ENCODE measurements at regions not wholly inside any gene's neighbourhood (a gene's known extent, or its start where the extent isn't known, plus 50 kb on each side); places are given as distances from the start of the nearest gene placed in this dataset.

DNA sequence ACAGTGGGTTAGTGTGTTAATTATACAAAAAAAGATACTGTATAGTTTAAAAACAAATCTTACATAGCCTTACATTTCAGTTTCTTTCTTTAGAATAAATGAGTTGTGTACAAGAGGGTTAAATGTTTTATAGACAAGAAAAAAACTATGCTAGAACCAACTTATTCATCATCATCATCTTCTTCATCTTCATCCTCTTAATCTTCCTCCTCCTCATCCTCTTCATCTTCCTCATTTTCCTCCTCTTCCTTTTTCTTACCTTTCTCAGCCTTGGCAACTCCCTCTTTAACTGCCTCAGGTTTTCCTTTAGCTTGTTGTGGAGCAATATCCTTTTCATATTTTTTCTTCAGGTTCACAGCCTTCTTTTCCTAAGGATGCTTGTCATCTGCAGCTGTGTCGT is 53.7 kb downstream of the RPS12 start:
- DNase-seq: no peak

DNA sequence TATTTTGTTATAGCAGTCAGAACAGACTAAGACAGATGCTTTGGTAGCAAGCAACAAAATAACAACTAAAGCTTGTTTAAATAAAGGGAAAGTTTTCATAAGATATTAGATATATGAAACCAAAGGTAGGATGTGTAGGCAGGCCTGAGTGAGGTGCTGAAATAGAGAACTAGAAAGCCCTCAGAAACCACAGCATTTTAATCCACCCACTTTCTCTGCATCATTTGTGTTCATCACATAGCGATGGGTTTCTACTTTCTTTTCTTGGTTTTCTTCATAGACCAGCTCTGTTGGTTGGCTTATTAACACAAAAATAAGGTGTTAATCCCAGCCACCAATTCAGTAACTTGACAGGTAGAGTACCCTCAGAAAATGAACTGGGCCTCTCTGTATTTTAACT is 58.6 kb downstream of the RPS12 start:
- DNase-seq: no peak

DNA sequence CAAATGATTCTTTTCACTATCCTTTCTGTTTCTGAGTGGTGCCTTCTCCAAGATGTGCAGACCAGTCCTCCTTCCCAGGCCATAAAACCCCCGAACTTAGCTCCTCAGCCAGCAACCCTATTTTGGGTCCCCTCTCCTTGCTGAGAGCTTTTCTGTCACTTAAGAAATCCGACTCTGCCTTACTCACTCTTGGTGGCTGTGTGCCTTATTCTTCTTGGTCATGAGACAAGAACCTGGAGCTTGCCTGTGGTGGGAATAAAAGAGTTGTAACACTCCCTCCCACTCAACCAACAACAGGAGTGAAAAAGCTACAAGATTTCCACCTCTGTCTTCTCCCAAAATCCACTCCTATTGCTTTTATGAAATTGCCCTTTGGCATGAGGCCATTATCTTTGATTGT is 62.6 kb downstream of the RPS12 start:
- DNase-seq: no peak

DNA sequence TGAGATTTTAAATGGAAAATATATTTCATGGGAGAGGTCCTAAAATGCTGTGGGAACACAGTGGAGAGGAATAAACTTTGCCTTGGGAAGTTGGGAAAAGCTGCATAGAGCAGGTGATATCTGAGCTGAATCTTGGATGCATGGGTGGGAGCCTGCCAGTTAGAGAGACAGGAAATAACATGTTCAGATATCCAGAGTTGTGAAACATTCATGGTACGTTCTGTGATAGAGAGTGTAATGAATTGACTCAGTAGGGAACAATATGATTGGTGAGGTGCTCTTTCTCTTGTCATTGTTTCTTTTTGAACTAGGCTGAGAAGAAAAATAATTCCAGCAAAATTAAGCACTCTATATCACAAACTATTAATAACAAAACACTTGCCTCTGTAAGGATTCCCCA is 72.8 kb downstream of the RPS12 start:
- DNase-seq: no peak

DNA sequence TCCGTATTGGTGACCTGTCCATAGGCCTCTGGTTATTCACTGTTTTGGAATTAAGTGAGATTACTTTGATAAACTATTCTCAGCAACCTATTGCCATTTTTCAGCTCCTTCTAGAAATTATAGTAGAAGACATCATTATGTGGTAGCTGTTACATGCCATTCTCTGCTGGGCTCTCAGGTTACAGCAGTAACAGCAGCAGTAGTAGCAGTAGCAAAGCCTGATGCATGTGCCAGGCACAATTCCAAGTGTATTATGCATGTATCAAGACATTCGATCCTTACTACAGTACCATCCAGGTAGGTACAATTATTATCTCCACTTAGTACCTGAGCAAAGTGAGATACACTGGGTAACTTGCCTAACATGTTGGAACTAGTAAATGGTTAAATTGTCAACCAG is 74.3 kb downstream of the RPS12 start:
- DNase-seq: no peak

DNA sequence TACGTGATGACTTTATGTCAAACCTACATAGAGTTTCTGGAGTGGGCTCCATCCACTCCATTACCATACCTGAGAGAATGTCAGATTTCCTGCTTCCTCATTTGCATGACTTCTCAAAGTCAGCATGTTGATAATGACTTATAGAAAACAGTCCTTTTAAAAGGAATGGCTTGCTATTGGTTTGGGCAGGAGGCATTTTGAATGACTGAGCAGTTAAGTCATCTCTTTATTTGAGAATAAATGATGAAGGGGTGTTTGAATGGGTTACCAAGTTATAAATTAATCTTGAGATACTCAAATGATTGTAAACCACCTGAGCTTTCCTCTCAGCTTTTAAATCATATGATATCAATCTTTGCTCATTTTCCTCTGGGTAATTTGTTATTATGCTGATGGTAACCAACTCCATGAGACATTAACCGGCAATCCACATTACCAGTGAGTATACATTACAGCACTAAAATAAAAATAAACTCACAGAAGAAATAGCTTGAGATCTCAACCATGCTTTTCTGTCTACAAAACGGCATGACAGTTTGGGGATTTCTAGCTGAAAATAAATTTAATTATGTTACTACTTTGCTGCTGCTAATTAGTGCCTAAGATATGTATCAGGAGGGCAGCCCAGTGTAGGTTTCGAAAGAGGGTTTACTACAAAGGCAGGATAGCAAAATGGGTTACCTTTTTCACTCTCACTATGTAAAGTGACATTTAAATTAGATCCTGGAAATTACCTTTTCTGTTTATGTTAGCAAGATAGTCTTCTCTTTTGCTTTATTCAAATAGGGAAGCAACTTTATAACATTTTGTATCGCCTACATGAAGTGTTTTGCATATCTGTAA is 78.8 kb downstream of the RPS12 start:
- no peak for DNase-seq

DNA sequence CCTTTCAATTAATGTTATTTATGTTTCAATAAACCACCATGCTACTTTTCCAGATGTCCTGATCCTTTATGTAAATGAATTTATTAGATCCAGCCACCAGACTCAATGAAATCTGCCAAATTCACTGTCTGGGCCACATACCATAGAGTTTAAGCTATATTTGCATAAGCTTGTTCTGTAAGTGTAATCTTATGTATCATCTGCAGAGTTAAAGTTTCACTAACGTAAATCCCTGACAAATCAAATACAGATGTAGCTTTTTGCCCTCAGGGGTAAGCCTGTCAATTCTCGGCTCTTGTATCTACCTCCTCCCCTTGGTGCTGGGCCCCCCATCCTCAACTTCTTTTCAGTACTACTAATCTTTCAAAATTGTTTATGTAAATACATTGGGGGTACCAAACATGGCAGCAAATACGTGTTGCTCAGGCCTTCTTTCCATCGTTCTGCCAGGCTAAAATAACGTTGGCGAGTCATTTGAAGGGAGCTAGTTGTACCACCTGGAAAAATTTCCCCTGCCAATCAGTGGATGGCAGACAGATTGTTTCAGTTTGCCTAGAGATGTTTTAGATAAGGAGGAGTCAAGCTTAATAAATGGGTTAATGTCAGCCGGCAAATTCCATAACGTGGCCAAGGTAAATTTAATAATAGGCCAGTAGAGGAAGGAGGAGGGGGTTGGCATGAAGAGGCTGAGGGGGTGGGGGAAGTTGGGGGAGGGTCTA is 79.6 kb downstream of the RPS12 start:
- DNase-seq: no peak

DNA sequence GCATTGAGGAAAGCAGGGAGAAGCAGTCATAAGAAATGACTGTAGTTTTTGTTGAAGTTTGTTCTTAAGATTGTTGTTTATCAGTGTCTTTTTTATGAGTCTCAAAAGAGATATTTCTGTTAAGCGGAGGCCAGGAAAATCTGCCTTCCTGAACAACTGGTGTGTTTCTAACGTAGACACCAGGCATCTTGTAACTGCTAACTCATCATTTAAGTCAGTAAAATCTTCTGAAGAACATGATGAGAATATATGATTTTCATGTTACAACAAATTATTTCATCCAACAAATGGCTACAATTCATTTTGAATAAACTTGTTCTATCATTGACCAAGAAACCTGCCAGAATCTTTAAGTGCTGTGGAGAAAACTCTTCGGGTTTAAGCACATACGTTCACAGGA is 84.0 kb downstream of the RPS12 start:
- no peak for DNase-seq

DNA sequence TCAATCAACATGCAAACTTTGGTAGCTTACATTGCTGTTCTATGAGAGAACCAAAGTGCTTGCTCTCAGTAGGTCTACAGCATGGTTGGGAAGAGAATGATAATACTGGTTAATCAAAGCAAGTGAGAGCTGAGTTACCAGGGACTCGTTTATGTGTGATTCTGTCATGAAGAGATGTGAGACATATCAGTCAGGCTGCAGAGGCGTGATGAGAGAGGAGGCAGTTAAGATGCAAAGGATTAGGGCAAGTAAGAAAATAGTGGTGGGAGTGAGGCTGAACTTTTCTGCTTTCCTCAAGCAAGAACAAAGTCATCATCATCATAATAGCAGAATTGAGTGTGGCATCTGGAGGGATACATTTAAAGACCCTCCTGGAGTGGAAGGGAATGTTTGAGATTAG is 86.5 kb downstream of the RPS12 start:
- DNase-seq: no peak

DNA sequence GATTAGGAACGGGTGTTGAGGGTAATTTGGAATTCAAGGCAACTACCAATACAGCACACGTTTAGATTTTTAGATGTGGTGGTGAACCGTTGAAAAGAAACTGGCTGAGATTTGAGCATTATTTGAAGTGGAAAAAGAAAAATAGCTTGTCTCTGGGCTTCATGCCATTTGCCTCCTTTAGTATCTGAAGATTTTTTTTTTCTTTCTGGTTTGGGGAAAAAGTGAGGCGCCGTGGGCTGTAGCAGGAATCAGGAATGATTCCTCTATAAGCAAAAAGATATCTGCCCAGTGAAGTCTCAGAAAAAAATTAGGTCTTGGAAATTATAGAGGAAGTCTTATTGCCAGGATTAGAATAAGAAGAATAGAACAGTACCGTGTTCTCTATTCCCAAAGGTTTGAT is 88.5 kb downstream of the RPS12 start:
- no peak for DNase-seq

DNA sequence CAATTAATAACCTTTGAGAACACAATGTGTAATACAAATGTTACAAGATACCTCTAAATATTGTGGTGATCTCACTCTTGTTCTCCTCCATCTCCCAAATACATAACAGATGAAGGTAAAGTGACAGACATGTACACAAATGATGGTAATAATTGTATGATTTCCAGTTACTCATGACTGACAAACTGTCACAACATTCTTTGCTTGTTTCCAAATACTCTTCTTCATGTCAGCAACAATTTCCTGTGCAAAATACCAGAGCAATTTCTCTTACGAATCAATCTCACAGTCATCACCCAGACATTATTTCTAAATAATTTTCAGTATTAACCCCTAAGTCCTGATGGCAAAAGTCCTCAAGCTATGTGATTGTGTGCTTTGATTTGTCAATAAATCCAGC is 92.9 kb downstream of the RPS12 start:
- no peak for DNase-seq

DNA sequence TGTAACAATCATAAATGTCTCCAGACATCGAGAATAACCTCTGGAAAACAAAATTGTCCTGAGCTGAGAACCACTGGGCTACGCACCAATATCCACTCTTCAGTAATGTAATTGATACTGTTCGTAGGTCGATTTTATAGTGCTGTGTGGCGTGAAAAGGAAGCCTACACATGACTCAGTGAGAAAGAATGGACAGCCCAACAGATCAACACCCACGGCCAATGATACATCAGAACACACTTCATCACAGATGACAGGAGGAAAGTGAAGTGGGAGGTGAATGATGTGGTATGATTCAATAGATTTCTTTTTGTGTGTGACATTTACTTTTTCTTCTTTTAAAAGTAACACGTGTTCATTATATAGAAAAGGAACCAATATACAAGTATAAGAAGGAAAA is 93.5 kb downstream of the RPS12 start:
- DNase-seq: no peak

DNA sequence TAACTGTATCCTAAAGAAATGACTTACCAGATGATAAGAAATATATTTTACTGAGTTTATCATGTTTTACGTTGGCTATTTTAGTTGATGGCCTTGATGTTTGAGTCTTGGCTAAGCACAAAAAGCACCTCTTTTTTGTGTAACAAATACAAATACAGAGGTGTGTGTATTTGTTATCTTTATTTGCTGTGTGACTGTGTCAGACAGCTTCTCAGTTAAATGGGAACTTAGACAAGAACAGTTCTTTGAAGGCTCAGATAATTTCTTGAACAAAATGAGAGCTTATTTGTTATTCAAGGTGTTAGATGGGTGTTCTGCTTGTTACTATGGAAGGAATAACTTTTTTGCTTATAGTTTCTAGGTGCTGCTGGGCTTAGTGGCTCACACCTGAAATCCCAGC is 95.4 kb downstream of the RPS12 start:
- no peak for DNase-seq

DNA sequence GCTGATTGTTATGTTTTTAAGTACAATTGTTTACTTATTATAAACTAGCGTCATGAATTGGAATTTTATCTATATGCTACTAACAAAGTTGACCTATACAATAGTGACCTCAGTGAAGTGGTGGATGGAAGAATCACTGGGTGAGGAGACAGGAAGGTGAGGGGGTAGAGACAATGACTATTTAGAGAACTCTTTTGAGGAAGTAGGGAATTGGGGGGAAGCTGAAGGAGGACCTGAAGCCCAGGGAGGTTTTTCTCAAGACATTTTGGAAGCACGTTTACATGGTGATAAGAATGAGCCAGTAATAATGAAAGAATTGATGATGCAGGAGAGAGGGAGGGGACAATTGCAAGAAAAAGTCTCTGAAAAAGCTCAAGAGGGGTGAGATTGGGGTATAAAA is 96.4 kb downstream of the RPS12 start:
- no peak for DNase-seq

DNA sequence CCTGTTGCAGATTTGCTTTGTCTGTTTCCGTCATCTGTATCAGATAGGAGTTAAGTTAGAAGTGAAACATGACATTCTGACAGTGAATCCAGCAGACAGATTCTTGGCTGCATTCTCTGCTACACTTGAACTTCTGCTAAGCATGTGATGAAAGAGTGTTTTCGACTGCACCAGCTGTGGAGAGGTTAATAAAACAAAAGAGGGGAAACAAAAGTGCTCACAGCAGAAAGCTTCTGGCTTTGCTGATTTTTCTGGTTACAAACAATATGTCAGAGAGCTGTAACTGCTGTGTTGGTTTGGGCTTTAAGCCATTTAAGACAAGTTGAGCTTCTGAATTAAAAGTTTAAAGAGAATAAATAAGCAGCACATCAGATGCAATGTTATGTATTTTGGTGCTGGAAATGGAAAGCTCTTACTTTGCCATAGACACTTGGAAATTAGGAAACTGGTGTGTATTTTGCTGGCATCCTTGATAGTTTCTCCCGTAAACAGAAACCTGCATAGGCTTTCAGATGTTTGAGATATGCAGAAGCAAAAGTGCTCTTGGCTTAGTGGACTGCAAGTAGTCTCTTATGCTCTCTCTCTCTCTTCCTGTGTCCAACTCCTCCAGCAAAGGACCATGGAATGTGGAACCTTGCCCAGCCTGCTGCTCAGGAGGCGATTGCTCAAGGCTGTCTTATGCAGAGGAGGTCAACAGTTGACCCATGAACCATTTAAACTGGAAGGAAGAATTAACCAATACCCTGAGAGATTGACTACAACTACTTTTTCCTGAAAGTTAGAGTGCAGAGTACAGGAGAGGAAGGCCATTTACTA is 104.9 kb downstream of the RPS12 start:
- DNase-seq: no peak

DNA sequence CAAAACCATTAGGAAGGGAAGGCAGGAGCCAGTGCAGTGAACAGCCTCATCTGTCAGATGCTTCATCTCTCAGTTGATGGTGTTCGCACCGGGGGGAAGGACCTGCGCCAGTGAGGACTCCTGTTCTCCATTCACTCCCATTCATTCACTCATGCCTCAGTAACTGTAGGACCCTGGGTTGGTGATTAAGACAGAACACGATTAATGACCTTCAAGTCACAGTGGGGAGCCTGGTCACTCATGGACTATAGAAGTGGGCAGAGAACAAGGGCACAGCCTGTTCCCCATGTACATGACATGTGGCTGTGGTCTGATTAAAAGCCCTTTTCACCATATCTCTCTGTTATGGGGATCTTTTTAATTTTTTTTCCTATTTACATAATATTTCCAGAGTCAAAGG is 113.3 kb downstream of the RPS12 start:
- no peak for DNase-seq

DNA sequence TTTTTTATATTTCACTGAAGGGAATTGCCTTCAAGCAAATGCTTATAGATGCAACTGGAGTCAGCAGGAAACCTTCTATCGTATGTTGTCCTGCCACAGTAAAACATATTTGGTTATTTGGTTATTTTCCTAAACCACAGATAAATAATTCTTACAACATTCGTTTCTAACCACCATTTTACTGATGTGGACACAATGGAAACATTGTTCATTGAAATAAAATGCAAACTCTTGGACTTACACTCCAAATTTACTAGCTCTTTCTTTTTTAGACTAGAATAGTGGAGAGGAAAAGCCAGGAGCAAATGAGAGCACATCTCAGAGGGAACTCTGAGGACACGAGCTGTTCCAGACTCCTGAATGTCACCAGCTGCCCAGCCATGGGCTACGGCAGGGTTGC is 114.8 kb downstream of the RPS12 start:
- no peak for DNase-seq

DNA sequence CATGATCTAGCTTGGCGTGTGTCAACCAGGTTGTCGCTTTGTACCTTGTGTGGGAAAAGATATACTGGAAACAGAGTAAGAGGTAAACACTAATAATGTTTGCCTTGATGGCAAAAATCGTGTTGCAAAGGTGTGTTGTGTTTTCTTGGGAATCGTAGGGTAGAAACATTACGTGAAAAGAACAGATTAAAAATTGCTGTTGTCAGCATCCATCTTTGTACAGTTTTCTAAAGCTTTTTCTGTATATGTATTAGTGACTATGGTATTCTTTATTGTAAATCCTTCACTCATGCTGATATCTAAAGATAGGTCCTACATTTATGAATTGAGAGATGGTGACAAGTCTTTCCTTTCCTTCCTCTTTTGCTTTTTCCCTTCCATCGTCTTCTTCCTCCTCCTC is 116.9 kb downstream of the RPS12 start:
- DNase-seq: no peak

DNA sequence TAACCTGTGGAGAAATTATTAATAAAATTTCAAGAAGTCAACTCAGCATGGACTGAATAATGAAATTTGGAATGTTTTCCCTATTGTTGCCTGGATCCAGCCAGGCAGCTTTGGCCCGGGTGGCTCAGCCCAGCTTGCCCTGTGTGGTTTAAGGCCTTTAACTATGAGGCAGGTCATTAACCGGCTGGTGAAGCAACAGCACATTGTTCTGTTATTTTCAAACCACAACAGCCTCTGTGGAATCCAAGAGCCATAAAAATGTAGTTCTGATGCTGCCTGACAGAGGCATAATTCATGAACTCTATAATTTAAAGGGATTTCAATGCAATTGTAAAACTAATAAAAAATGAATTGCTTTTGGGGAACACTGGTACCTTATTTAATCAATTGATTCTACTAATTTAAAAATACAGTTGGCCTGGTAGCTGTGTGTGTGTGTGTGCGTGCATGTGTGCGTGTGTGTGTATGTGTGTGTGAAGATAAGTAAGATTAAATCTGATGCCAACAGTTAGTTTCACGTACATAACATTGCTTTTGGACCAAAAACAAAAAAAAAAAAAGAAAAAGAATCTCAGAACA is 117.7 kb downstream of the RPS12 start:
- DNase-seq: no peak

DNA sequence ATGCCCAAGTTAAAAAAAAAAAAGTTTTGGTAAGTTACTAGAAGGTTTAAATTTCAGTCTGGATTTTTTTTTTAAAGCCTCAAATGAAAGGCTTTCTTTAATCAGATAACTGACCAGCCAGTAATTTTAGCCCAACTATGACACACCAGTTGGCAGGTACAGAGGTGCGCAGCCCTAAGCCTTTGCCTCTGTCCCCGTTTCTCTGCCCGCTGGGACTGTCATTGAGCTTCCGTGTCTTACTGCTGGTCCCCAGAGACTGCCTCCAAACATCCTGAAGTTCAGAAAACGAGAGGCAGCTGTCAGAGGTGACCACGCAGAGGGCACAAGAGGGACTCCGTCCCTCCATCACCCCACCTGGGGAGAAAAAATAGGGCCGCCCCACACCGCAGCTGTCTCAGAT is 118.2 kb downstream of the RPS12 start:
- peak; percentile 64 for DNase-seq

DNA sequence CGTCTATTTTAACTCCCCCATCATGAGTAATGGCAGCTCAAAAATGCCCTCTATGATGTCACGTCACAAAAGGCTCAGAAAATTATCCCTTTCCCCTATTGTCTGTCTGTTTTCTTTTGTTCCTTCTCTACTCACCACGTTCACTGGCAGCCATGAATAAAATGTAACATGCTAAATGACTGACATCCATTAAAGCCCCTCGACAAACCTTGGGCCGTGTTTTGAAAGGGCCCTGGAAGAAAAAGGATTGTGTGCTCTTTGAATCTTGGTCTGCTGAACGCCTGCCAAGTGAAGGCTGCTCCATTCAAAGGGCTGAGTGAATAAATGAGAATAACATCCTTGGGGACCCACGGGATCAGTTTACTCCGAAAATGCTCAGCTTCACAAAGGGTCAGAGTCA is 118.7 kb downstream of the RPS12 start:
- DNase-seq: peak; percentile 78

DNA sequence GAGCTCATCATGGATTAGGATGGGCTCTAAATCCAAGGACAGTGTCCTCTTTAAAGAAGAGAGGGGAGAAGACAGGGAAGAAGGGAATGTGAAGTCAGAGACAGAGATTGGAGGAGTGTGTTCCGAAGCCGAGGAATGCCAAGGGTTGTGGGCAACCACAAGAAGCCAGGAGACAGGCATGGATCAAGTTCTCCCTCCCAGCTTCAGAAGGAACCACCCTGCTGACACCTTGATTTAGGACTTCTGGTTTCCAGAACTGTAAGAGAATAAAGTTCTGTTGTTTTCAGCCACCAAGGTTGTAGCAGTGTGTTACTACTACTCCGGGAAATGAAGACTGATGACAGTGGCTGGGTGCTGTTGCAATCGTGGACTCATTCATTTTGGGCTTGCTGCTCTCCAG is 120.1 kb downstream of the RPS12 start:
- no peak for DNase-seq

DNA sequence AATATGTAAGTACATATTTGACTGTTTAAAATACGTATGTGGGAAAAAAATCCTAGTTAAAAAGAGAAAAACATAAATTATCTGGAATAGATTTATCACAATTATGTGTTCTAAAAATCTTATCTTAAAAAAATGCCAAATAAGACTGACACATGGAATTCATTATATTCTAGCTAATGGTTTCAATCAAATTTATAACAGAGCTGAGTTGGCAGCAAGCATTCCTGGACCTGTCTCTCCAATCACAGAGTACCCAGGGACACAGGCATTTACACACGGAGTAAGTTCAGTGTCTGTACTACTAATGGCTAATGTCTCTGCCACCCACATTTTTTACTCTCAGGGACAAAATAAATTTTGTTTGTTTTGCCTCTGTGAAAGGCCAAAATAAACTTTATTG is 122.3 kb downstream of the RPS12 start:
- no peak for DNase-seq
